ENCODE measurements at regions not wholly inside any gene's neighbourhood (a gene's known extent, or its start where the extent isn't known, plus 50 kb on each side); places are given as distances from the start of the nearest gene placed in this dataset.

GRCh38 chr5:34587355-34588241, 68.5 kb upstream of the RAI14 start (continued):
- TF ChIP-seq, protein P1, sequence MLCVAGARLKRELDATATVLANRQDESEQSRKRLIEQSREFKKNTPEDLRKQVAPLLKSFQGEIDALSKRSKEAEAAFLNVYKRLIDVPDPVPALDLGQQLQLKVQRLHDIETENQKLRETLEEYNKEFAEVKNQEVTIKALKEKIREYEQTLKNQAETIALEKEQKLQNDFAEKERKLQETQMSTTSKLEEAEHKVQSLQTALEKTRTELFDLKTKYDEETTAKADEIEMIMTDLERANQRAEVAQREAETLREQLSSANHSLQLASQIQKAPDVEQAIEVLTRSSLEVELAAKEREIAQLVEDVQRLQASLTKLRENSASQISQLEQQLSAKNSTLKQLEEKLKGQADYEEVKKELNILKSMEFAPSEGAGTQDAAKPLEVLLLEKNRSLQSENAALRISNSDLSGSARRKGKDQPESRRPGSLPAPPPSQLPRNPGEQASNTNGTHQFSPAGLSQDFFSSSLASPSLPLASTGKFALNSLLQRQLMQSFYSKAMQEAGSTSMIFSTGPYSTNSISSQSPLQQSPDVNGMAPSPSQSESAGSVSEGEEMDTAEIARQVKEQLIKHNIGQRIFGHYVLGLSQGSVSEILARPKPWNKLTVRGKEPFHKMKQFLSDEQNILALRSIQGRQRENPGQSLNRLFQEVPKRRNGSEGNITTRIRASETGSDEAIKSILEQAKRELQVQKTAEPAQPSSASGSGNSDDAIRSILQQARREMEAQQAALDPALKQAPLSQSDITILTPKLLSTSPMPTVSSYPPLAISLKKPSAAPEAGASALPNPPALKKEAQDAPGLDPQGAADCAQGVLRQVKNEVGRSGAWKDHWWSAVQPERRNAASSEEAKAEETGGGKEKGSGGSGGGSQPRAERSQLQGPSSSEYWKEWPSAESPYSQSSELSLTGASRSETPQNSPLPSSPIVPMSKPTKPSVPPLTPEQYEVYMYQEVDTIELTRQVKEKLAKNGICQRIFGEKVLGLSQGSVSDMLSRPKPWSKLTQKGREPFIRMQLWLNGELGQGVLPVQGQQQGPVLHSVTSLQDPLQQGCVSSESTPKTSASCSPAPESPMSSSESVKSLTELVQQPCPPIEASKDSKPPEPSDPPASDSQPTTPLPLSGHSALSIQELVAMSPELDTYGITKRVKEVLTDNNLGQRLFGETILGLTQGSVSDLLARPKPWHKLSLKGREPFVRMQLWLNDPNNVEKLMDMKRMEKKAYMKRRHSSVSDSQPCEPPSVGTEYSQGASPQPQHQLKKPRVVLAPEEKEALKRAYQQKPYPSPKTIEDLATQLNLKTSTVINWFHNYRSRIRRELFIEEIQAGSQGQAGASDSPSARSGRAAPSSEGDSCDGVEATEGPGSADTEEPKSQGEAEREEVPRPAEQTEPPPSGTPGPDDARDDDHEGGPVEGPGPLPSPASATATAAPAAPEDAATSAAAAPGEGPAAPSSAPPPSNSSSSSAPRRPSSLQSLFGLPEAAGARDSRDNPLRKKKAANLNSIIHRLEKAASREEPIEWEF (CRISPR knock-in tag; IDR thresholded peaks at IDR 0.05) = no peak; the same call in 1 of the 2 replicates
- TF ChIP-seq, protein P2, sequence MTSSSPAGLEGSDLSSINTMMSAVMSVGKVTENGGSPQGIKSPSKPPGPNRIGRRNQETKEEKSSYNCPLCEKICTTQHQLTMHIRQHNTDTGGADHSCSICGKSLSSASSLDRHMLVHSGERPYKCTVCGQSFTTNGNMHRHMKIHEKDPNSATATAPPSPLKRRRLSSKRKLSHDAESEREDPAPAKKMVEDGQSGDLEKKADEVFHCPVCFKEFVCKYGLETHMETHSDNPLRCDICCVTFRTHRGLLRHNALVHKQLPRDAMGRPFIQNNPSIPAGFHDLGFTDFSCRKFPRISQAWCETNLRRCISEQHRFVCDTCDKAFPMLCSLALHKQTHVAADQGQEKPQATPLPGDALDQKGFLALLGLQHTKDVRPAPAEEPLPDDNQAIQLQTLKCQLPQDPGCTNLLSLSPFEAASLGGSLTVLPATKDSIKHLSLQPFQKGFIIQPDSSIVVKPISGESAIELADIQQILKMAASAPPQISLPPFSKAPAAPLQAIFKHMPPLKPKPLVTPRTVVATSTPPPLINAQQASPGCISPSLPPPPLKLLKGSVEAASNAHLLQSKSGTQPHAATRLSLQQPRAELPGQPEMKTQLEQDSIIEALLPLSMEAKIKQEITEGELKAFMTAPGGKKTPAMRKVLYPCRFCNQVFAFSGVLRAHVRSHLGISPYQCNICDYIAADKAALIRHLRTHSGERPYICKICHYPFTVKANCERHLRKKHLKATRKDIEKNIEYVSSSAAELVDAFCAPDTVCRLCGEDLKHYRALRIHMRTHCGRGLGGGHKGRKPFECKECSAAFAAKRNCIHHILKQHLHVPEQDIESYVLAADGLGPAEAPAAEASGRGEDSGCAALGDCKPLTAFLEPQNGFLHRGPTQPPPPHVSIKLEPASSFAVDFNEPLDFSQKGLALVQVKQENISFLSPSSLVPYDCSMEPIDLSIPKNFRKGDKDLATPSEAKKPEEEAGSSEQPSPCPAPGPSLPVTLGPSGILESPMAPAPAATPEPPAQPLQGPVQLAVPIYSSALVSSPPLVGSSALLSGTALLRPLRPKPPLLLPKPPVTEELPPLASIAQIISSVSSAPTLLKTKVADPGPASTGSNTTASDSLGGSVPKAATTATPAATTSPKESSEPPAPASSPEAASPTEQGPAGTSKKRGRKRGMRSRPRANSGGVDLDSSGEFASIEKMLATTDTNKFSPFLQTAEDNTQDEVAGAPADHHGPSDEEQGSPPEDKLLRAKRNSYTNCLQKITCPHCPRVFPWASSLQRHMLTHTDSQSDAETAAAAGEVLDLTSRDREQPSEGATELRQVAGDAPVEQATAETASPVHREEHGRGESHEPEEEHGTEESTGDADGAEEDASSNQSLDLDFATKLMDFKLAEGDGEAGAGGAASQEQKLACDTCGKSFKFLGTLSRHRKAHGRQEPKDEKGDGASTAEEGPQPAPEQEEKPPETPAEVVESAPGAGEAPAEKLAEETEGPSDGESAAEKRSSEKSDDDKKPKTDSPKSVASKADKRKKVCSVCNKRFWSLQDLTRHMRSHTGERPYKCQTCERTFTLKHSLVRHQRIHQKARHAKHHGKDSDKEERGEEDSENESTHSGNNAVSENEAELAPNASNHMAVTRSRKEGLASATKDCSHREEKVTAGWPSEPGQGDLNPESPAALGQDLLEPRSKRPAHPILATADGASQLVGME (CRISPR knock-in tag; IDR thresholded peaks at IDR 0.05) = 0 out of 2 replicates have a peak, but pooled peaks have one; percentile 52
- TF ChIP-seq HDAC6 (IDR thresholded peaks at IDR 0.05; ENCODE audit: low read depth, low read length) (no peak), ZNF165 (CRISPR knock-in tag; IDR thresholded peaks at IDR 0.05; ENCODE audit: borderline replicate concordance) (no peak), CBX5 (IDR thresholded peaks at IDR 0.05; ENCODE audit: borderline replicate concordance, low read depth) (no peak), CREB5 (CRISPR knock-in tag; IDR thresholded peaks at IDR 0.05) (no peak), ZNF778 (CRISPR knock-in tag; IDR thresholded peaks at IDR 0.05) (no peak), NCOA6 (IDR thresholded peaks at IDR 0.05) (peak; percentile 54; the same call in 1 of the 2 replicates), CBFA2T2 (conservative IDR thresholded peaks at IDR 0.05) (peak; percentile 70), CBFA2T3 (IDR thresholded peaks at IDR 0.05) (peak; percentile 88), KDM4B (IDR thresholded peaks at IDR 0.05; ENCODE audit: borderline replicate concordance in 2 of 2, low read depth in 1 of 2) (no peak), ZNF212 (CRISPR knock-in tag; IDR thresholded peaks at IDR 0.05) (no peak), CBFB (CRISPR knock-in tag; IDR thresholded peaks at IDR 0.05) (no peak), ZNF561 (CRISPR knock-in tag; conservative IDR thresholded peaks at IDR 0.05) (no peak), CTBP1 (IDR thresholded peaks at IDR 0.05; ENCODE audit: borderline replicate concordance) (peak; percentile 87; the same call in 1 of the 2 replicates), POU5F1 (IDR thresholded peaks at IDR 0.05; ENCODE audit: borderline replicate concordance, low read depth, low read length, partially characterized antibody) (no peak)

Measured in K562 (cell line).